ENCODE measurements at regions not wholly inside any gene's neighbourhood (a gene's known extent, or its start where the extent isn't known, plus 50 kb on each side); places are given as distances from the start of the nearest gene placed in this dataset.

DNA sequence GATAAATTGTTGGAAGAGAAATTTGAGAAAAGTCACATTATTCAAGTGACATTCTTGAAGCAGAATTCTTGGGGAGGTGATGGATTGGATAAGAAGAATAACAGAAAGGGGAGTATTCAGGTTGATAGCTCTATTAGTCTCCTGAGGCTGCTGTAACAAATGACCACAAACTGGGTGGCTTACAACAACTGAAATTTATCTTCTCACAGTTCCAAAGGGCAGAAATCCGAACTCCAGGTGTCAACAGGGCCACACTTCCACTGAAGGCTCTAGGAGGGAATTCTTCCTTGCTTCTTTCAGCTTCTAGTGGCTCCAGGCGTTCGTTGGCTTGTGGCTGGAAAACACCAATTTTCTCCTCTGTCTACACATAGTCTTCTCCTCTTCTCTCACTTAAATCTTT is 99.8 kb downstream of the TES start:
- H4K20me1 ChIP-seq (ENCODE audit: insufficient read depth, low read length) = no peaks in the 10 kb centered on the region
- H3K27ac ChIP-seq (ENCODE audit: low read depth, low read length, poor library complexity, severe bottlenecking) = no peak overlapping the region
- intact Hi-C loops (cut with micrococcal nuclease; ENCODE audit: unreplicated experiment) = no loop called here
- H3K79me2 ChIP-seq (ENCODE audit: insufficient read depth, low read depth, low read length) = no peaks in the 10 kb centered on the region
- no peak overlapping the region for H2AFZ ChIP-seq (ENCODE audit: low read length)
- no peak overlapping the region for H3K4me3 ChIP-seq (ENCODE audit: low read depth, low read length, poor library complexity, severe bottlenecking)
- H3K4me2 ChIP-seq (ENCODE audit: low read length) = no peak overlapping the region
- H3K4me1 ChIP-seq (ENCODE audit: insufficient read depth, low read length, poor library complexity, severe bottlenecking) = no peaks in the 10 kb centered on the region
- H3K9me2 ChIP-seq (ENCODE audit: insufficient read depth, low read length) = no peaks in the 10 kb centered on the region
- no peak for TF ChIP-seq EZH2phosphoT487 (IDR thresholded peaks at IDR 0.05; ENCODE audit: borderline replicate concordance, low read depth, low read length)
- TF ChIP-seq, protein P1, sequence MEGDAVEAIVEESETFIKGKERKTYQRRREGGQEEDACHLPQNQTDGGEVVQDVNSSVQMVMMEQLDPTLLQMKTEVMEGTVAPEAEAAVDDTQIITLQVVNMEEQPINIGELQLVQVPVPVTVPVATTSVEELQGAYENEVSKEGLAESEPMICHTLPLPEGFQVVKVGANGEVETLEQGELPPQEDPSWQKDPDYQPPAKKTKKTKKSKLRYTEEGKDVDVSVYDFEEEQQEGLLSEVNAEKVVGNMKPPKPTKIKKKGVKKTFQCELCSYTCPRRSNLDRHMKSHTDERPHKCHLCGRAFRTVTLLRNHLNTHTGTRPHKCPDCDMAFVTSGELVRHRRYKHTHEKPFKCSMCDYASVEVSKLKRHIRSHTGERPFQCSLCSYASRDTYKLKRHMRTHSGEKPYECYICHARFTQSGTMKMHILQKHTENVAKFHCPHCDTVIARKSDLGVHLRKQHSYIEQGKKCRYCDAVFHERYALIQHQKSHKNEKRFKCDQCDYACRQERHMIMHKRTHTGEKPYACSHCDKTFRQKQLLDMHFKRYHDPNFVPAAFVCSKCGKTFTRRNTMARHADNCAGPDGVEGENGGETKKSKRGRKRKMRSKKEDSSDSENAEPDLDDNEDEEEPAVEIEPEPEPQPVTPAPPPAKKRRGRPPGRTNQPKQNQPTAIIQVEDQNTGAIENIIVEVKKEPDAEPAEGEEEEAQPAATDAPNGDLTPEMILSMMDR (conservative IDR thresholded peaks at IDR 0.05; ENCODE audit: low read length) = no peak
- POLR2A ChIA-PET = interaction anchor here (0.6 kb wide), 1 partner anchor 634 kb away, joined by 5 read pairs; no protein-coding TSS in a partner anchor
- CTCF ChIA-PET (ENCODE audit: unreplicated experiment) = no interaction called here
- no peaks in the 10 kb centered on the region for H3K9me3 ChIP-seq (ENCODE audit: low read length)
- no peak for DNase-seq (ENCODE audit: low spot score)
- no peaks in the 10 kb centered on the region for H3K36me3 ChIP-seq (ENCODE audit: insufficient read depth, low read length)
- no TSS peak for BruUV-seq (replicated peaks)

DNA sequence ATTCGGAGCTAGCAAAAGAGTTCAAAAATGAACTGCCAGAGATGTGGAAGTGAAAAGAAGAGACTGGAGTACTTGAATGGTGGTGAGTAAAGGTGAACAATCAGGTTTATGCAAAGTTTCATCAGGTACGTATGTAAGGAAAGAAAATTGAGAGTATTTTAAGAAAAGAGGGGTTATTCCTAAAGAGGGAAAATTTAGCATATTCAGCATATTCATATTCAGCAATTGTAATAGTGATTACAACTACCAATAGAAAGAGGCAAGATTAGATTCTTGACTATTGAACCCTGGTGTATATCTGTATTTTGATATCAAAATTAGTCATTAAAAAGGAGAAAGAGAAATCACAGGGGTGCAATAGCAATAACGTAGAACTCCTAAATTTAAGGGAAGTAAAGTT is 100.9 kb downstream of the TES start:
- Histone ChIP-seq H3K36me3 (ENCODE audit: insufficient read depth, low read length) (no peaks in the 10 kb centered on the region), H2AFZ (ENCODE audit: low read length) (no peak overlapping the region), H3K4me3 (ENCODE audit: low read depth, low read length, poor library complexity, severe bottlenecking) (no peak overlapping the region), H3K9me3 (ENCODE audit: low read length) (no peaks in the 10 kb centered on the region), H3K4me2 (ENCODE audit: low read length) (no peak overlapping the region), H4K20me1 (ENCODE audit: insufficient read depth, low read length) (no peaks in the 10 kb centered on the region), H3K9me2 (ENCODE audit: insufficient read depth, low read length) (no peaks in the 10 kb centered on the region), H3K4me1 (ENCODE audit: insufficient read depth, low read length, poor library complexity, severe bottlenecking) (no peaks in the 10 kb centered on the region), H3K27ac (ENCODE audit: low read depth, low read length, poor library complexity, severe bottlenecking) (no peak overlapping the region), H3K79me2 (ENCODE audit: insufficient read depth, low read depth, low read length) (no peaks in the 10 kb centered on the region)
- intact Hi-C loops (cut with micrococcal nuclease; ENCODE audit: unreplicated experiment) = no loop called here
- no peak for DNase-seq (ENCODE audit: low spot score)
- TF ChIP-seq, protein P1 (conservative IDR thresholded peaks at IDR 0.05; ENCODE audit: low read length) = no peak
- no peak for TF ChIP-seq EZH2phosphoT487 (IDR thresholded peaks at IDR 0.05; ENCODE audit: borderline replicate concordance, low read depth, low read length)
- CTCF ChIA-PET (ENCODE audit: unreplicated experiment) = no interaction called here
- BruUV-seq (replicated peaks) = no TSS peak
- POLR2A ChIA-PET = no interaction called here

DNA sequence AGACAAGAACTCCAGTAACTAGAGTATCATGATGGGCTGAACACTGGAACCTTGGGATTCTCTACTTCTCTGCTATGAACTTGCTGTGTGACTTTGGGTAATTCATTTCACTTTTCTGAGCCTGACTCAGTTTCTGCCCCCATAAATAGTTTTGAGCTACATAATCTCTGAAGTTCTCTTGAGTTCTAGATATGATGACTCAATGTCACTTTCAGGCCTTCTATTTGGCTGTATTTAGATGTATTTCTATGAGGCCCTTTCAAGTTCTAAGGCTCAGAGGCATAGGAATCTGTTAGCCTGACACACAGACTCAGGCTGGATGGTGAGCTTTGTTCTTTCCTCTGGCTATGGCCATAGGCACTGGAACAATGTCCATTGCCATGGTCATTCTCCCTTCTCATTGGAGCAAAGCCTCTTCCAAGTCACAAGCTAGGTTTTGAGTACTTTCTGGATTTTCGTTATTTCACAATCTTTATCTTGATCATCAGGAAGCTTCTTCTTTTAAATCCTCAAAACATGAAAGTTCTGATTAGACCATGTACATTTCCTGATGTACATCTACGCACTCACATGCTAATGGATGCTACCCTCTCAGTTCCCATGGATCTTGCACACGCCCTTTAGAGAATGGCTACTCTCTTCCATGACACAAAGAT is 101.6 kb downstream of the TES start:
- no peaks in the 10 kb centered on the region for H4K20me1 ChIP-seq (ENCODE audit: insufficient read depth, low read length)
- CTCF ChIA-PET (ENCODE audit: unreplicated experiment) = no interaction called here
- POLR2A ChIA-PET = no interaction called here
- no peak for TF ChIP-seq EZH2phosphoT487 (IDR thresholded peaks at IDR 0.05; ENCODE audit: borderline replicate concordance, low read depth, low read length)
- TF ChIP-seq, protein P1 (conservative IDR thresholded peaks at IDR 0.05; ENCODE audit: low read length) = no peak
- H3K9me2 ChIP-seq (ENCODE audit: insufficient read depth, low read length) = no peaks in the 10 kb centered on the region
- DNase-seq (ENCODE audit: low spot score) = no peak
- H3K27ac ChIP-seq (ENCODE audit: low read depth, low read length, poor library complexity, severe bottlenecking) = no peak overlapping the region
- H3K4me1 ChIP-seq (ENCODE audit: insufficient read depth, low read length, poor library complexity, severe bottlenecking) = no peaks in the 10 kb centered on the region
- H3K9me3 ChIP-seq (ENCODE audit: low read length) = no peaks in the 10 kb centered on the region
- BruUV-seq (replicated peaks) = no TSS peak
- H3K79me2 ChIP-seq (ENCODE audit: insufficient read depth, low read depth, low read length) = no peaks in the 10 kb centered on the region
- no peak overlapping the region for H2AFZ ChIP-seq (ENCODE audit: low read length)
- no peaks in the 10 kb centered on the region for H3K36me3 ChIP-seq (ENCODE audit: insufficient read depth, low read length)
- H3K4me2 ChIP-seq (ENCODE audit: low read length) = no peak overlapping the region
- no peak overlapping the region for H3K4me3 ChIP-seq (ENCODE audit: low read depth, low read length, poor library complexity, severe bottlenecking)
- intact Hi-C loops (cut with micrococcal nuclease; ENCODE audit: unreplicated experiment) = no loop called here

Measured in OCI-LY7 (cell line).